ENCODE measurements at regions not wholly inside any gene's neighbourhood (a gene's known extent, or its start where the extent isn't known, plus 50 kb on each side); places are given as distances from the start of the nearest gene placed in this dataset.

GRCh38 chr1:21342961-21343838 is 52.9 kb upstream of the ECE1 start (continued):
- TF ChIP-seq CTCF (IDR thresholded peaks at IDR 0.05 in 2 of 3, conservative IDR thresholded peaks at IDR 0.05 in 1 of 3; ENCODE audit: borderline replicate concordance in 1 of 3, insufficient read depth in 1 of 3, low read depth in 2 of 3, low read length in 2 of 3) (no peak), FOSL1 (IDR thresholded peaks at IDR 0.05; ENCODE audit: low read depth) (no peak), ELF1 (IDR thresholded peaks at IDR 0.05; ENCODE audit: borderline replicate concordance, low read depth) (no peak), CBX3 (IDR thresholded peaks at IDR 0.05; ENCODE audit: low read depth) (no peak), SP1 (IDR thresholded peaks at IDR 0.05; ENCODE audit: low read depth) (no peak), EGR1 (IDR thresholded peaks at IDR 0.05; ENCODE audit: low read depth) (no peak), ZBTB33 (IDR thresholded peaks at IDR 0.05; ENCODE audit: extremely low read depth, insufficient replicate concordance, low read length) (no peak), TCF7L2 (IDR thresholded peaks at IDR 0.05; ENCODE audit: borderline replicate concordance, extremely low read depth, insufficient read depth, insufficient read length) (no peak), RAD21 (IDR thresholded peaks at IDR 0.05; ENCODE audit: low read depth) (no peak), ATF3 (IDR thresholded peaks at IDR 0.05) (no peak), SRF (IDR thresholded peaks at IDR 0.05; ENCODE audit: low read depth) (no peak)
